Kasumi-1 (cell line): ENCODE measurements at regions not wholly inside any gene's neighbourhood (a gene's known extent, or its start where the extent isn't known, plus 50 kb on each side); places are given as distances from the start of the nearest gene placed in this dataset.

Source experiments
- DNase-seq, 2 experiments: peaks; one replicate each; lab custom pipeline; 2025; lab: John Stamatoyannopoulos, UW

DNA sequence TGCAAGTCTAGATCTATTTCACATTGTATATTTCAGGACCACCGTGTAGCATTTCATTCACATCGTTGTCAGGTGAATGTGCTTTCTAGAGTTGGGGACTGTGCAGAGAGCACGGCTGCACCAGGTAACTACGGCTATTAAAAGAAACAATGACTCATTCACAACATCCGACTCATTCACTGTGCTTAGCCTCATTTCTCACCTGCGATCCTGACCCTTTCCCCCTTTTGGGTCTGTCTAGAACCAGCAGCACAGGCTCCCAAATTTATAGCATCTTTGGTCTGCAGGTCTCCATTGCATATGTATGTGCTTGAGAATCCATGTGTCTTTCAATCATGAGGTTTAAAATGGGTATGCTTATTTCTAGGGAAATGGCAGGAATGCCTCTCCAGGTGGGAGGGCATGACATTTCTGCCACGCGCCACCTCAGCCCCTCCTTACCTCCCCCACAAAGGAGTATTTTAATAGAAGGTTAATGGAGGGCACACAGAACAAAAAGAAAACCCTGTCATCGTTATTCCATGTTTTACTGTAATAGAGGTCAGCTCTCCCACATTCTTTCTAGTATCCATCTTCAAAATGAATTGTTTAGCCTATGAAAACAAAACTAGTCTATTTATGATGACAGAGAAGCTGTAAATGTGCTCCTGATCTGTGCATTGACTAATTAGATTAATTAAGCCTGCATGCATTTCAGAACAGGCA lies 246.7 kb upstream of the EPHA4 start:
- no peak for DNase-seq

DNA sequence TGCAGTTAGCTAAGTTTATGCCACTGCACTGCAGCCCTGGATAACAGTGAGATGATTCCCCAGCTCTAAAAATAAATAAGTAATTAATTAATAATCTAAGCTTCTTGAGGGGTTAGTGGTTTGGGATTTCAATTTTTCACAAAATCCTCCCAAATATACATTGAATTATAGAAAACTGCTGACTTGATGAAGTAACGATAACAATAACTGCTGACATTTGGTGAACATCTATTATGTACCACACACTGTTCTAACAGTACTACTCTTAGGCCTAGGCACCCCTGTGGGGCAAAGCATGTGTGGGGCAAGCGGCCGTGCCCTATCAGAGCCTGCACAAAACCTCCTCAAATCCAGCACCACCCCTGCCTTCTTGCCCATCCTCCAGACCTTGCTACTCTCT lies 245.8 kb upstream of the EPHA4 start:
- no peak for DNase-seq

DNA sequence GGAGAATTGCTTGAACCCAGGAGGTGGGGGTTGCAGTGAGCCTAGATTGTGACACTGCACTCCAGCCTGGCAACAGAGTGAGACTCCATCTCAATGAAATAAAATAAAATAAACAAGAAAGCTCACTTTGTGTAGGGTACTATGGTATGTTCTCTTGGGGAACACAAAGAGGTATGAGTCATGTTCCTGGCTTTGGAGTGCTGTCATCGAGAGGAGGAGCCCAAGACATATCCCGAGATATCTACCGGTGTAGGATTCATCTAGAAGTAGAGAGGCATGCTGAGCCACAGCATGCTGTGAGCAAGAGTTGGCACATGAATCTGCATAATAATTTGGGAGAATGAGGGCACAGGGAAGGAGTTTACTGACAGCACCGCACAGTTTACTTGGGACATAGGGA lies 244.9 kb upstream of the EPHA4 start:
- DNase-seq, result no peak

GRCh38 chr2:221816566-221816965 lies 244.5 kb upstream of the EPHA4 start:
- no peak for DNase-seq

- no peak for DNase-seq
Measured at GRCh38 chr2:221810650-221811049, 238.5 kb upstream of the EPHA4 start.

DNA sequence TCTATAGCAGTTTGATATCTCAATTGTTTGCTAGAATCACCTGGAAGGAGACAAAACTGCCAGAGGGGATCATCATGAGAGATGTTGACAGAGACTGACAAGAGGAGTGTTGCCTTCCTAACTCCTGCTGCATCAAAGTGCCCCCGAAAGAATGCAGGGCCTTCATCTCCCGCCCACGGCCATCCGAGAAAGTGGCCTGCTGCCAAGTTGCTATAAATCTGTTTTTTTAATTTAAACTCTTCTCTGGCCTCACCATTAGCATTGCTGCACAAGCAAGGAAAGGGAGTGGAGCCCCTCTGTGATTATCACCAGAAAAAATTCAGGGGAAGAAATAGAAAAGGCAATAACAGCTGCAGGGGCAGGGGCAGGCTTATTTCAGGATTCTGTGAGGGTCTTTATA lies 238.1 kb upstream of the EPHA4 start:
- no peak for DNase-seq

- no peak for DNase-seq
Measured at GRCh38 chr2:221808488-221808887, 236.4 kb upstream of the EPHA4 start.

GRCh38 chr2:221807706-221808105 lies 235.6 kb upstream of the EPHA4 start:
- DNase-seq, result no peak

DNA sequence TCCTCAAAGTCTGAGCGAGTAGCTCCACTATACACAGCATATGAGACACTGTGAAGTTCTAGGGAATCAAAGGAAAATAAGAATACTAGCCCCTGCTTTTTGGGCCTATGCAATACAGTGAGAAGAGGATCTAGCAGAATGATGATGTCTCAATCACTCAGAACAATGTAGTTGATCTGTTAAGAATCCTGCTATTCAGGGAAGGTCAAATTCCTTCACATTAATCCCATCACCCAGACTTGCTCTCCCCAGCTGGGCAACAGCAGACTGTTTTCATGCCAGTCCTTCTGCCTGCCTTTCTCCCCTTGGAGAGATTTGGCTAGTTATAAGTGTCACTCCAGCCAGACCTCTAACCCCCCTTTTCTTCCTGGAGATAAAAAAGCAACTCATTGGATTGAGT lies 230.0 kb upstream of the EPHA4 start:
- DNase-seq, result no peak

DNA sequence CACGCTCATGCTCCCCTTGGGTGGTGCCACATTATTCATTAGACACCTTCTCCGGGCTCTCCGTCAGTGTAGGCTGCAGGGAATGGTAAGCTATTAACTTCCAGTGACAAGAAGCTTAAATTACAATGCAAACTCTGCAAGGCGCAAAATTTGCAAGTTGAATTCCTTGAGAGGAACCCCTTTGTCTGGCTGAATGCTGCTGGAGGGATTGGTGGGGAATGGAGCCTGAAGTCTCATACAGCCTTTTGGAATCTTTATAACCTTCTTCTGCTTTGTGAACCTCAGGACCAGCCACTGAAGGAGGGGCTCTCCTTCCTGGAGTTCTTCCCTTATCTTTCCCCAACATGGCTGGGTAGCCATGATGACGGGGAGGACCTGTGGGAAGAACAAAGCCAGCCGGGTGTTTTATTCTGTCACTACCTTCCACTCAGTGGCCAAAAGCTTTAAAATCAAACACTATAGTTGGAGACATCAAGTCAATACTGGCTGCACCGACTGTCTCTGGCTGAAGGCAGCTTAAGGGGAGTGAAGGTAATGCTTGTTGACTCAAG lies 220.9 kb upstream of the EPHA4 start:
- DNase-seq, result no peak

DNA sequence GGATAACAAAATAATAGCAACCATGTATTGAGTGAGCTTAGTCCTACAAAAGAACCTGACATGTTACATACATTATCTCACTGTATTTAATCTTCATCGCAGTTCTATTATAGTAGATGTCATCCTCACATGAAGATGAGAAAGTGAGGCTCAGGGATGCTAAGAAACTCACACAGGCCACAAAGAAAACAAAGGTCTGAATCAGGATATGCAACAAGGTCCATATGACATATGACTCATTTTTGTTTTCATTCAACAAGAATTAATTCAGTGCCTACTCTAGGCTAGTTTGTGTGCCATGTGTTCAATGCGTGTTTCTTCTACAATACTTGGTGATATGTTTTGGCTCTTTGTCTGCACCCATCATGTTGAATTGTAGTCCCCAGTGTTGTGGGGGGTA lies 219.7 kb upstream of the EPHA4 start:
- no peak for DNase-seq

- no peak for DNase-seq
Measured at GRCh38 chr2:221787561-221787960, 215.5 kb upstream of the EPHA4 start.

GRCh38 chr2:221786297-221786926 lies 214.3 kb upstream of the EPHA4 start:
- no peak for DNase-seq

- no peak for DNase-seq
Measured at GRCh38 chr2:221780281-221780688, 208.2 kb upstream of the EPHA4 start.

DNA sequence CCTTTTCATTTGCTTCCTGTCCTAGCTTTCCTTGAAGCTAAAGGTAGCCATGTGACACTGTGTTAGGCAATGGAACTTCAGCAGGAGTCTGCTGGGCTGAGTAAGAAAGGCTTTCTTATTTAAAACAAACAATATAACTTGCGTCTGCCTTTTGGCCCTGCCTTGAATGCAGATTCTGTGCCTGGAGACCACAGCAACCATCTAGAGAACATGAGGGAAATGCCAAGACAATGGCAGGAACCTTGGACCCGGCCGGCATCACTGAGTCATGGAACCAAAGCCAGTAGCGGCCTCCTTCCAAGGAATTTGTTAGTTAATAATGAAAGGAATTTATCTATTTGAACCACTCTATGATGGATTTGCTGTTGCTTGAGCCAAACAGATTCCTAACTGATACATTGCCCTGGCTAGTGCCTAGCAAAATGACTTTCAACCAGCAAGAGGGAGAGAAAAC lies 207.5 kb upstream of the EPHA4 start:
- no peak for DNase-seq

DNA sequence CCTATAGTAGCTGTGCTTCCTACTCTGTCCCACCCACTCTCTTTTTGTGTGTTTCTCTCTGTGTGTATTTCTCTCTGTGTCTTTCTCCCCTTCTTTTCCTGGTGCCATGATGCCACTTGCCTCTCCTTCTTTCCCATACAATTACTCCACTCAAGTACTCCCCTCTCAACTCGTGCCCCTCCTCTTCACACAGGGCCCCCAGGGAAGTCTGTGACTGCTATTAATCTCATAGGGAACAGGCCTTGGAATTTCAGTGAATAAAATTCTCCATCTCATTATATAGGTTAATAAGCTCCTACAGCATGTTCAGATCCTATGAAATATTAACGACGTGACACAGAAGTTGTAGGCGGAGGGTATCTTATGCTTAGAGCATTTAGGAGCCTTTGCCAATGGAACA lies 205.9 kb upstream of the EPHA4 start:
- no peak for DNase-seq

DNA sequence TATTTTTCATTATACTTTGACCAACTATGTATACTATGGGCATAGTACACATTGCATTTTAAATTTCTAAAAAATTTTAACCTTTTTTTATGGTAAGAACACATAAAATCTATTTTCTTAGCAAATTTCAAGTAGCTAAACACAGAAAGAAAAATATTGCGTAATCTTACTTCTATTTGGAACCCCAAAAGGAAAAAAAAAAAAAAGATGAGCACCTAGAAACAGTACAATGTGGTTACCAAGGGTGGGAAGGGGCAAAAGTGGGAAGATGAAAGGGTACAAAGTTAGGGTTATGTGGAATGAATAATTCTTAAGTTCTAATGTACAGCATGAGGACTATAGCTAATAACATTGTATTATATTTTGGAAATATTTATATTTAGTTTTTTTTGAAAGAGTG lies 205.0 kb upstream of the EPHA4 start:
- no peak for DNase-seq

GRCh38 chr2:221775096-221775495 lies 203.0 kb upstream of the EPHA4 start:
- DNase-seq, result no peak

DNA sequence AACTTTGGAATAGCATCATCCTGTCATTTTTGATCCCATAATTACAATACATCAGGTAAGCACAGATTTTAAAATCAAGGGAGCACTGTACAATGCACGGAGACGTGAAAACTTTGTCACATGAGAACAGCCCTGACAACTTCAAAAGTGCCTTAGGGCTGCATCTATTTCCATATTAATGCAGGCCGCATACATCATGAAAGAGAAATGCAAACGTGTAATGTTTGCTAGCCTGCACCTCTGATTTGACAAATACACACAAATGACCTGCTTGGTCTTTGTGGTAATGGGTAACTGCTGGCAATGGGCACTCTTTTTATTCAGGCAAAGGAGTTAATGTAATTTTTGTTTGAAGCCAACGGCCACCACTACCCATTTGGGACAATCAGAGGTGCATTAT lies 202.0 kb upstream of the EPHA4 start:
- no peak for DNase-seq

DNA sequence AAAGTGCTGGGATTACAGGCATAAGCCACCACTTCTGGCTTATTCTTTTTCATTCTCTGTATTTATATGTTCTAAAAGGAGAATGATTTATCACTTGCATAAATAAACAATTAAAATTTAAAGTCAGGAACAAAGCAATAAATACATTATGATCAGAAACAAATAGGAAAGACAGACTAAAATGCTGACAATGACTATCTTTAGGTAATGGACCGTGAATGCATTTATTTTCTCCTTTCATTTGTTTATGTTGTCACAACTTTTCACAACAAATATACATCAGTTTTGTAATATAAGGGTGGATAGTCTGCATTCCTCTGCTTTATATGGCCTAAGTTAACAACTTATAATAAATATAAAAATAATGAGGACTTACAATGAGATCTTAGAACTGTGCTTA lies 199.2 kb upstream of the EPHA4 start:
- no peak for DNase-seq

DNA sequence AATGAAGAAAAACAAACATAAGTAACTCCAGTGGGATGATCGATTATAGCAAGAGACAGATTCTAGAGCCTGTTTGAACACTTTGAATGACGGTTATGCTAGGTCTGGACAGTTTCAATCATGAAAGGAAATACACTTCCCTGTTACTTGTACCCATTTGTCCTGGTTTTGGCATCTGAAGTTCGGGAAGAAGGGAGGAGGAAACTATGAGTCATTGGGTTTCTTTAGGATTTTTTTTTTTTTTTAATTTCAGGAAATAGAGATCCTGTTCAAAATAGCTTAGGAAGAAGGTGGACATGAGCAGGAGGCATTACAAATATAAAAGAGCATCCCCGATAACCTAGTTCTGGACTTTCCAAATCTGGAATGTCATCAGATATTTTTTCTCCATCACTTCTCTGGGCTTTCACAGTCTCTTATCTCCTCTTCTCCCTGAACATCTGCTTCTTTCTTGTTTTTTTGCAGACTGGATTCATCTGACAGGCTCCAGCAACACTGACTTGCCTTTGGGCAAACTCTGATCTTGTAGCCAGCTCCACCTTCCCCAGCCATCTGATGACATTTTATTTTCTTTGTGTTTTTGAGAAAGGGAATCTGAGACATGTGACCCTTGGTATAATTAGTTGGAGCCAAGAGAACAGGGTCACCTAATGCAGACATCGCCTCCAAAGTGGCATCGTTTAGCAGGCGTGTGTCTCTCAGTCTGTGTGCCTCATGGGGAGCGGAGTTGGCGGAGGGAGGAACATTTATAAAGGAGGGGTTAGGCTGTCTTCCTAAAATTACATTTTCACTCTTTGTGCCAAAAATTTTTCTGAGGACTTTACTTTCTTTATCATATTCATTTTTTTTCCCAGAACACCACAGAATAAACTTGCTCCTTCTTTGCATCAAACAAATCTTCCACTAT lies 195.3 kb upstream of the EPHA4 start:
- DNase-seq, result no peak

DNA sequence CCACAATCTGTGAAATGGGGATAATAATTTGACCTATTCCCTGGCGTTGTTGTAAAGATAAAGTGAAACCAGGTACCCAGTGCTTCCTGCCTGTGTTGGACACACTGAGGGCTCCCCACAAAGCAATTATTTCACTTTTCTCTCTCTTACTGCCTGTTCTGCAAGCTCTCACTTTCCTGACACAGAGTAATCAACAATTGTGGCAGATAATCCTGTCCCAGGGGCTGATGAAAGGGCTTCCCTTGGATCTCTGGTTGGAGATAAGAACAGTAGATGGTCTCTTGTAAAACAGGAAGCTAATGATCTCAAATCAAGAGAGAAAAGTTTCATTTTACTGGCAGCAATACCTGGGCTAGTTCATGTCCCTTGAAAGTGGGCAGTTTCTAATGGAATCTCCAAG lies 190.4 kb upstream of the EPHA4 start:
- DNase-seq, result no peak

- DNase-seq, result no peak
Measured at GRCh38 chr2:221761260-221761659, 189.2 kb upstream of the EPHA4 start.
